ENCODE measurements at regions not wholly inside any gene's neighbourhood (a gene's known extent, or its start where the extent isn't known, plus 50 kb on each side); places are given as distances from the start of the nearest gene placed in this dataset.
A peak's percentile ranks its signal among the peaks of the same experiment; 100 is the strongest.

GRCh38 chr3:132230156-132231000 is 86.8 kb upstream of the ACP3 start:
- TF ChIP-seq USF1 (IDR thresholded peaks at IDR 0.05) (no peak), RAD21 (IDR thresholded peaks at IDR 0.05; ENCODE audit: low read depth) (no peak), TEAD4 (IDR thresholded peaks at IDR 0.05) (no peak), TAF1 (IDR thresholded peaks at IDR 0.05; ENCODE audit: low read depth) (no peak), TCF12 (IDR thresholded peaks at IDR 0.05; ENCODE audit: low read depth) (no peak), REST (IDR thresholded peaks at IDR 0.05; ENCODE audit: low read depth) (no peak), ZBTB7A (IDR thresholded peaks at IDR 0.05; ENCODE audit: low read depth) (no peak), NFIC (IDR thresholded peaks at IDR 0.05) (no peak), YY1 (IDR thresholded peaks at IDR 0.05; ENCODE audit: low read depth) (no peak), CREB1 (IDR thresholded peaks at IDR 0.05; ENCODE audit: low read depth) (no peak), EP300 (IDR thresholded peaks at IDR 0.05; ENCODE audit: borderline replicate concordance) (no peak), FOXM1 (IDR thresholded peaks at IDR 0.05; ENCODE audit: borderline replicate concordance, low read depth) (no peak), MAX (IDR thresholded peaks at IDR 0.05) (no peak)

- TF ChIP-seq MAX (IDR thresholded peaks at IDR 0.05), result no peak
- TF ChIP-seq NFIC (IDR thresholded peaks at IDR 0.05), result no peak
- no peak for TF ChIP-seq RAD21 (IDR thresholded peaks at IDR 0.05; ENCODE audit: low read depth)
These were observed 85.6 kb upstream of the ACP3 start for GRCh38 chr3:132231633-132232032.

- TF ChIP-seq TAF1 (IDR thresholded peaks at IDR 0.05; ENCODE audit: low read depth), result no peak
- TF ChIP-seq NFIC (IDR thresholded peaks at IDR 0.05), result peak; percentile 38; the same call in 1 of the 2 replicates
- TF ChIP-seq CEBPB (IDR thresholded peaks at IDR 0.05), result no peak
- TF ChIP-seq REST (IDR thresholded peaks at IDR 0.05; ENCODE audit: low read depth), result no peak
These were observed 84.9 kb upstream of the ACP3 start for GRCh38 chr3:132232231-132232792.

- no peak for TF ChIP-seq TAF1 (IDR thresholded peaks at IDR 0.05; ENCODE audit: low read depth)
- no peak for TF ChIP-seq USF1 (IDR thresholded peaks at IDR 0.05)
- TF ChIP-seq RAD21 (IDR thresholded peaks at IDR 0.05; ENCODE audit: low read depth), result no peak
- no peak for TF ChIP-seq ZBTB7A (IDR thresholded peaks at IDR 0.05; ENCODE audit: low read depth)
- TF ChIP-seq FOXM1 (IDR thresholded peaks at IDR 0.05; ENCODE audit: borderline replicate concordance, low read depth), result no peak
- no peak for TF ChIP-seq TEAD4 (IDR thresholded peaks at IDR 0.05)
- TF ChIP-seq TCF12 (IDR thresholded peaks at IDR 0.05; ENCODE audit: low read depth), result no peak
These were observed 80.2 kb upstream of the ACP3 start for GRCh38 chr3:132236701-132237651.

- TF ChIP-seq REST (IDR thresholded peaks at IDR 0.05; ENCODE audit: low read depth) (no peak), USF1 (IDR thresholded peaks at IDR 0.05) (no peak), CEBPB (IDR thresholded peaks at IDR 0.05) (no peak), TAF1 (IDR thresholded peaks at IDR 0.05; ENCODE audit: low read depth) (no peak), EP300 (IDR thresholded peaks at IDR 0.05; ENCODE audit: borderline replicate concordance) (no peak), FOXM1 (IDR thresholded peaks at IDR 0.05; ENCODE audit: borderline replicate concordance, low read depth) (no peak)
These were observed 79.6 kb upstream of the ACP3 start for GRCh38 chr3:132237652-132238032.

All from Ishikawa (cell line).